Loucy (cell line): ENCODE measurements at regions not wholly inside any gene's neighbourhood (a gene's known extent, or its start where the extent isn't known, plus 50 kb on each side); places are given as distances from the start of the nearest gene placed in this dataset.

Experiments
- EZH2phosphoT487 ChIP-seq: fragments of 200-600 bp; IDR thresholded peaks from 2 replicates; pipeline ENCODE4 v1.6.1; 2018; ENCODE audit warnings: antibody characterized with exemption, mild to moderate bottlenecking, moderate library complexity, borderline replicate concordance
- TF ChIP-seq, protein P1 (sequence below): fragments of 200-600 bp; sonication (generic); conservative IDR thresholded peaks from 2 replicates; pipeline ENCODE4 v1.5.1; 2014; ENCODE audit warnings: mild to moderate bottlenecking, antibody characterized with exemption, low read length

DNA sequence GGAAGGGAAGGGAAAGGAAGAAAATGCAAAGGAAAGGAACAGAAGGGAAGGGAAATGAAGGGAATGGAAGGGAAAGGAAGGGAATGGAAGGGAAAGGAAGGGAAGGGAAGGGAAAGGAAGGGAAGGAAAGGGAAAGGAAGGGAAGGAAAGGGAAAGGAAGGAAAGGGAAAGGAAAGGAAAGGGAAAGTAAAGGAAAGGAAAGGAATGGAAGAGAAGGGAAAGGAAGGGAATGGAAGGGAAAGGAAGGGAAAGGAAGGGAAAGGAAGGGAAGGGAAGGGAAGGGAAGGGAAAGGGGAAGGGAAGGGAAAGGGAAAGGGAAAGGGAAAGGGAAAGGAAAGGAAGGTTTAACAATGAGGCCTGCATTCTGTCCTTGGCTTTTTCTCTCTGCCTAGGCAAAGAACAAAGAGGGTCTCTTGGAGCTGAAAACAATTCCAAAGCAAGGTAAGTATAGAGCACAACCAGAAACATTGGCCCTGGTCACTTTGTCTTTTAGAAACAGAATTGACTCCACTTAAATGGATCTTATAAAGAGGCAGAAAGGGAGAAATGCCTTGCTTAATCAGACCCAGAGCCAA lies 525.9 kb upstream of the TMPO start:
- TF ChIP-seq EZH2phosphoT487, result no peak
- TF ChIP-seq, protein P1, sequence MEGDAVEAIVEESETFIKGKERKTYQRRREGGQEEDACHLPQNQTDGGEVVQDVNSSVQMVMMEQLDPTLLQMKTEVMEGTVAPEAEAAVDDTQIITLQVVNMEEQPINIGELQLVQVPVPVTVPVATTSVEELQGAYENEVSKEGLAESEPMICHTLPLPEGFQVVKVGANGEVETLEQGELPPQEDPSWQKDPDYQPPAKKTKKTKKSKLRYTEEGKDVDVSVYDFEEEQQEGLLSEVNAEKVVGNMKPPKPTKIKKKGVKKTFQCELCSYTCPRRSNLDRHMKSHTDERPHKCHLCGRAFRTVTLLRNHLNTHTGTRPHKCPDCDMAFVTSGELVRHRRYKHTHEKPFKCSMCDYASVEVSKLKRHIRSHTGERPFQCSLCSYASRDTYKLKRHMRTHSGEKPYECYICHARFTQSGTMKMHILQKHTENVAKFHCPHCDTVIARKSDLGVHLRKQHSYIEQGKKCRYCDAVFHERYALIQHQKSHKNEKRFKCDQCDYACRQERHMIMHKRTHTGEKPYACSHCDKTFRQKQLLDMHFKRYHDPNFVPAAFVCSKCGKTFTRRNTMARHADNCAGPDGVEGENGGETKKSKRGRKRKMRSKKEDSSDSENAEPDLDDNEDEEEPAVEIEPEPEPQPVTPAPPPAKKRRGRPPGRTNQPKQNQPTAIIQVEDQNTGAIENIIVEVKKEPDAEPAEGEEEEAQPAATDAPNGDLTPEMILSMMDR, result no peak
